Inferior parietal cortex (tissue), 1 donor: ENCODE measurements at regions not wholly inside any gene's neighbourhood (a gene's known extent, or its start where the extent isn't known, plus 50 kb on each side); places are given as distances from the start of the nearest gene placed in this dataset.

Experiments
- DNase-seq: peaks from one replicate; pipeline ENCODE4 v3.0.0-alpha.2; 2016; ENCODE audit errors: extremely low spot score

GRCh38 chr1:34330061-34330460 is 153.4 kb downstream of the C1orf94 start:
- DNase-seq: no peak

GRCh38 chr1:34331020-34331926 is 154.6 kb downstream of the C1orf94 start:
- DNase-seq: no peak

- DNase-seq: no peak
Measured at GRCh38 chr1:34332996-34333395, 156.3 kb downstream of the C1orf94 start.

- DNase-seq: no peak
Measured at GRCh38 chr1:34338871-34339270, 162.2 kb downstream of the C1orf94 start.

- DNase-seq: no peak
Measured at GRCh38 chr1:34341896-34342295, 165.2 kb downstream of the C1orf94 start.

GRCh38 chr1:34342334-34342733 is 165.6 kb downstream of the C1orf94 start:
- no peak for DNase-seq

DNA sequence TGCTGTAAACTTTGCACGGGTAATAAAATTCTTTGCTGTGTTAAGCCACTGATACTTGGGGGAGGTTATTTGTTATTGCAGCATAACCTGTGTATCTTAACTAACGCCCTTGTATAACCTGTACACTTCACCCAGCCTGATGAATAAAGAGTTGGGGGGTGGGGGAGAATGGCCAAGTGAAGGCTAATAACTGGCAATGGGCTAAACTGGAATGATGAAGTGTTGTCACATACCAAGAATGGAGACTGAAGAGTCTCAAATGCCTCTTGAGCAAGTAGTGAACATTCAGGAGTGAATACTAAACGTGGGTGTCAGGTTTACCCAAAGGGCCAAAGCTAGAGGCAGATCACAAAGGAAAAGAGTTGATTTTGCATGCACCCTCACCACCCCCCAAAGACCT is 169.4 kb downstream of the C1orf94 start:
- no peak for DNase-seq

- DNase-seq: no peak
Measured at GRCh38 chr1:34353409-34353808, 176.7 kb downstream of the C1orf94 start.

- DNase-seq: no peak
Measured at GRCh38 chr1:34354367-34354766, 177.7 kb downstream of the C1orf94 start.

- no peak for DNase-seq
Measured at GRCh38 chr1:34356853-34357252, 180.1 kb downstream of the C1orf94 start.

DNA sequence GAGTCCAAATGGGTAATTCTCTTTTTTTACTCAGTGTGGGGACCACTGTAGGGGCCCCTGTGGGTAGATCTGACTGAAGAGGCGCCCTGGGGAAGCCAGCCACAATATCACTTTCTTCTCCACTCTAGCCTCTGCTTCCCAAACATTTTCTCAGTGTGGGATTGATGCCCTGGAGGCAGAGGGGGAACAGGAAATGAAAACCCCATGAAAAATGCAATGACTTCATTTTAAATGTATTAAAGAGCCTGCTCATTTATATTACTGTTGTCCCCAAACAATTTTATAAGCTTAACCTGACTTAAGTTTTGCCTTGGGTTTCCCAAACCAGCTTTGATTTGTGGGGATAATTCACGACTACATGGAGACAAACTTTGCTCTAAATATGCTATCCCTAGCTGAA is 181.9 kb downstream of the C1orf94 start:
- DNase-seq: no peak

- DNase-seq: no peak
Measured at GRCh38 chr1:34359411-34359810, 182.7 kb downstream of the C1orf94 start.

DNA sequence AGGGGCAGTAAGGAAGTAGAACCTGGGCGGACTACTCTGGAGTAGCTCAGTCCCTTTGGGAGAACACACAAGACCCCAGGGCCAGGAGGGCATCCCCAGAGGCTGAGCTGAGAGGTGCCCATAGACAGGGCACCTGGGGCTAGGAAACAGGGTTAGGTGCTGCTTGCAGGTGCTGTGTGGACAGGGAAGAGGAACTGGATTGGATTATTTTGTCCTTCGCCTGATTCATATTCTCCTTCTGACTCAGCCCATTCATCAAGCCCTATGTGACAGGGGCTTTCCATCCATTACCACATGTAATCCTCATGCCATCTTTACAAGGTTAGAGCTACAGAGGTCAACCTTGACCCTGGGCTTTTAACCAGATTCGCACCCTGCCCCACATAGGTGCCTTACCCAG is 183.9 kb downstream of the C1orf94 start:
- no peak for DNase-seq

DNA sequence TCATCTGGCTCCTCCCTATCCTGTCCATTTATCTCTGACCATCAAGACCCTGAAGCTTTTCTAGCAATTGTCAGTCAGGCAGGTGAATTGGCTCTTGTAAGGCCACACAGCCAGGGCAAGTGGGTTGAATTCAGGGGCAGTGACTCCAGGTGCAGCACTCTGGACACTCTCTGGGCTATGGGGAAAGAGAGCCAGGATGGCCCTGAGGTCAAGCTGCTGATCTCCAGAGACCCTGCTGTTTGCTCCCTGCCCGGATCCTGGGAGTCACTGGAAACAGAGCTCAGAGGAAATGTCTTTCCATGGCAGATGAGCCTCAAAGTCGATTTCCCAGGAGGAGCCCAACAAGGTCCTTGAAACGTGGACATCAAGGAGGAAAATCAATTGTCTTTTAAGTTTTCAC is 184.4 kb downstream of the C1orf94 start:
- no peak for DNase-seq

DNA sequence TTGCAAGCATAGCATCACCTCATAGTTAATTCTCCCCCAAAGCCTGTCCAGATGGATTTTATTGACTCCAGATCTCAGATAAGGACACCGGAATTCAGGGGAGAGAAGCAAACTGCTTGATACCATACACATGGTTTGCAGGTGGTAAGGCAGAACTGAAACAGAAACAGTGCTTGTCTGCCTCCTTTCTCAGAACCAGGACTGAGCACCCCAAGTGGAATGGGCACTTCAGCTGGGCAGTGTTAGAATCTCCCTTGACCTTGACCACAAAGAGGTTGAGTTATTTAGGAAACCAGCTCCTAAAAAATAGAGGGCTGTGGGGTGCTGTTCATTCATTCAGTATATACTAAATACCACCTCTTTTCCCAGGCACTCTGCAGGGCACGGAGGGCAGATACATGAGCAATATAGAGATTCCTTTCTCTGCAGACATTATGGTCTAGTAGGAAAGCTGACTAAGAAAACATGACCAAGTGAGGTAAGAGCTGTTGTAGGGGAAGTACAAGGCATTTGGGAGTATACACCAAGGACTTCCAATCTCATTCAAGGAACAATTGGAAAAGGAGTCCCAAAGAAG is 185.2 kb downstream of the C1orf94 start:
- DNase-seq: no peak

- no peak for DNase-seq
Measured at GRCh38 chr1:34362949-34363348, 186.2 kb downstream of the C1orf94 start.

DNA sequence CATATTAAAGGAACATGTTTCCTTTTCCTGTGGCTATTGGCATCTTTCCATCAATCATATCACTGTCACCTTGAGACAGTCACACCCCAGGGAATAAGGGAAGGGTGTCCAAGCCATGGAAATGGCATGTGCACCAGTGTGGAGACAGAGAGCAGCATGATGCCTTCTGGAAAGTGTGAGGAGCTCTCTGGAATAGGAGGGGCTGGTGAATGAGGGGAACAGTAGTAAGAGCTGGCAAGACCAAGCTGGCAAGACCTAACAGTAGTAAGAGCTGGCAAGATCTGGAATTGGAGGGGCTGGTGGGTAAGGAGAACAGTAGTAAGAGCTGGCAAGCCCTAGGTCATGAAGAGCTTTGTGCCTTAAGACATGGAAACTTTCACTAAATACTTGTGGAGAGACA is 186.7 kb downstream of the C1orf94 start:
- no peak for DNase-seq

GRCh38 chr1:34363915-34364314 is 187.2 kb downstream of the C1orf94 start:
- no peak for DNase-seq

- no peak for DNase-seq
Measured at GRCh38 chr1:34364376-34364775, 187.7 kb downstream of the C1orf94 start.

DNA sequence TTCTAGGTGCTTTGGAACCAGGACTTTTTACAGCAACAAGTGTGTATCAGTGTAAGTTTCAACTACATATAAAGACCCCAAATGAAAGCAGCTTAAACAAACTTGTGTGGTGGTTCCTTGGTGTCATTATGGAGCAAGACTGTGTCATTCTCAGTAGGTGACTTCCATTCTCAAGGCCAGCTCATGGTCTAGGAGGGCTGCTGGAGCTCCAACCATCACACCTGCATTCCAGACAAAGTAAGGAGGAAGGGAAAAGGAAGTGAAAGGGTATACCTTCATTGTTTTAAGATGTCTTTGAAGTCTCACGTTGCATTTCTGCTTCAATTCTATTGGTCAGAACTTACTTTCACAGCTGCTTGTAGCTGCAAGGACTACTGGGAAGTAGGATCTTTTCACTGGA is 188.6 kb downstream of the C1orf94 start:
- no peak for DNase-seq

DNA sequence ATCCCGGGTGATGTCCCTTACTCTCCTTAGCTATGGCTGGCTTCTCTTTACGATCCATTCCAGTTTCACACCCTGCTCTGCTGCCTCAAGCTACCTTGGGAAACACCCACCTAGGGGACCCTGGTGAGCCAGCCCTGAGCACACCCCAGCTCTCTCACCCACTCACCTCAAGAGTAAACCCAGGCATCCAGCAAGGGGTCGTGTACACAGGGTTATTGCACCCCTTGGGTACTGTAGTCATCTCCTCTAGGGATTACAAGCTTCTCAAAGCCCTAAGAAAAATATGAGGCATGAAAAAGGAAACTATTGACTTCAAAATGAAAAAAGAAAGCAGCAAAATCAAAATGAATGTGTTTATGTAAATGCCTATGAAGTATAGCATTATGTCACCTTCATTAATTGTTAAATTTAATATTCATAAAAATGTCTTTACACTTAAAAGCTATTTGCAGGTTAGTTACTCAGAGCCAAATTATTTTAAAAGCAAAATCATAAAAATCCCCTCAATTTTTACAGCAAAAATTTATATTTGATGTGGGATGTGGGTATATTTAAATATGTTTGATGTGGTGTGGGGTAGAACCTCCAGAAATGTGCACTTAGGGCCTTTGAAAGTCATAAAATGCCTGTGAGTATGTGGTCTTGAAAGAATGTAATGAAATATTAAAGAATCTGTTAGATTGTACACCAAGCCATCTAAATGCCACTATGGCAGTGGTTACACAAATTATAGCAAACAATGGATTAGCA is 190.3 kb downstream of the C1orf94 start:
- no peak for DNase-seq

GRCh38 chr1:34367954-34368353 is 191.2 kb downstream of the C1orf94 start:
- no peak for DNase-seq
